NCI-H2196 treated with DMSO at 0.1 percent for 48 hours (cell line): ENCODE measurements at regions not wholly inside any gene's neighbourhood (a gene's known extent, or its start where the extent isn't known, plus 50 kb on each side); places are given as distances from the start of the nearest gene placed in this dataset.

Experiments used
- DNase-seq: peaks from one replicate; lab custom pipeline; 2025; ENCODE audit not compliant: unreplicated experiment; lab: John Stamatoyannopoulos, UW

GRCh38 chr13:22049384-22049783 is 378.5 kb downstream of the FGF9 start:
- DNase-seq, result no peak

- no peak for DNase-seq
Observed at GRCh38 chr13:22050951-22051563, 380.2 kb downstream of the FGF9 start.

GRCh38 chr13:22053053-22053452 is 382.2 kb downstream of the FGF9 start:
- DNase-seq, result no peak

GRCh38 chr13:22055259-22055658 is 384.4 kb downstream of the FGF9 start:
- DNase-seq, result no peak

GRCh38 chr13:22060187-22060586 is 389.3 kb downstream of the FGF9 start:
- no peak for DNase-seq

GRCh38 chr13:22061371-22061805 is 390.5 kb downstream of the FGF9 start:
- no peak for DNase-seq

GRCh38 chr13:22061806-22062391 is 391.0 kb downstream of the FGF9 start:
- no peak for DNase-seq

- no peak for DNase-seq
Observed at GRCh38 chr13:22062478-22063205, 391.8 kb downstream of the FGF9 start.

- no peak for DNase-seq
Observed at GRCh38 chr13:22063416-22064124, 392.7 kb downstream of the FGF9 start.

- no peak for DNase-seq
Observed at GRCh38 chr13:22064854-22065620, 394.2 kb downstream of the FGF9 start.

GRCh38 chr13:22073718-22074117 is 402.8 kb downstream of the FGF9 start:
- no peak for DNase-seq

- DNase-seq, result no peak
Observed at GRCh38 chr13:22074403-22074802, 403.5 kb downstream of the FGF9 start.

GRCh38 chr13:22076658-22077057 is 405.8 kb downstream of the FGF9 start:
- no peak for DNase-seq

- no peak for DNase-seq
Observed at GRCh38 chr13:22077205-22077683, 406.4 kb downstream of the FGF9 start.

GRCh38 chr13:22077764-22078163 is 406.9 kb downstream of the FGF9 start:
- no peak for DNase-seq

GRCh38 chr13:22079961-22080360 is 409.1 kb downstream of the FGF9 start:
- no peak for DNase-seq

GRCh38 chr13:22080832-22081231 is 410.0 kb downstream of the FGF9 start:
- DNase-seq, result peak; percentile 10

- DNase-seq, result peak; percentile 10
Observed at GRCh38 chr13:22081430-22081829, 410.6 kb downstream of the FGF9 start.

GRCh38 chr13:22082030-22082429 is 411.2 kb downstream of the FGF9 start:
- peak; percentile 10 for DNase-seq

- no peak for DNase-seq
Observed at GRCh38 chr13:22082437-22083100, 411.7 kb downstream of the FGF9 start.
